GM10266 (cell line): ENCODE measurements at regions not wholly inside any gene's neighbourhood (a gene's known extent, or its start where the extent isn't known, plus 50 kb on each side); places are given as distances from the start of the nearest gene placed in this dataset.

Source experiments
- DNase-seq: peaks from one replicate; pipeline ENCODE4 v3.0.0; 2012; ENCODE audit errors: extremely low spot score
- TF ChIP-seq, protein P1 (sequence below): IDR thresholded peaks from 2 replicates; pipeline ENCODE4 v1.5.1; 2012; ENCODE audit warnings: mild to moderate bottlenecking, low read depth; ENCODE audit not compliant: control insufficient read depth, insufficient read depth; ENCODE audit errors: missing control alignments

DNA sequence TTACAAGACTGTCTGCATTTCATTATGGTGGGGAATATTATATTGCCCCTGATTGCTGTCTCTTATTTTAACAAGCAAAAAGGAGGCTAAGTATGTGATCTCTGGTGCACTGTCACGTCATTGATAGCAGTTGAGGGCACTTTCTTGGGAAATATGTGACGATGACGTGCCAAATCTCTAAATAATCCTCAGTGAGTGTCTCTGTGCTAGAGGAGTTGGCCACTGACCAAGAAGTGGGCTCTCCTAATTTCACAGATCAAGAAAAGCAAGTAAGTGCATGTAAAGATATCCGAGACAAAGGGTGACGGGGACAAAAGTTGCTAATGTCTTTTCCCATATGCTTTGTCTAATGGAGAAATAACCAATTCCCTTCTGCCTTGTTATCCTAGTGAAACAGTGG, 487.4 kb upstream of the TENM3 start:
- no peak for DNase-seq
- TF ChIP-seq, protein P1, sequence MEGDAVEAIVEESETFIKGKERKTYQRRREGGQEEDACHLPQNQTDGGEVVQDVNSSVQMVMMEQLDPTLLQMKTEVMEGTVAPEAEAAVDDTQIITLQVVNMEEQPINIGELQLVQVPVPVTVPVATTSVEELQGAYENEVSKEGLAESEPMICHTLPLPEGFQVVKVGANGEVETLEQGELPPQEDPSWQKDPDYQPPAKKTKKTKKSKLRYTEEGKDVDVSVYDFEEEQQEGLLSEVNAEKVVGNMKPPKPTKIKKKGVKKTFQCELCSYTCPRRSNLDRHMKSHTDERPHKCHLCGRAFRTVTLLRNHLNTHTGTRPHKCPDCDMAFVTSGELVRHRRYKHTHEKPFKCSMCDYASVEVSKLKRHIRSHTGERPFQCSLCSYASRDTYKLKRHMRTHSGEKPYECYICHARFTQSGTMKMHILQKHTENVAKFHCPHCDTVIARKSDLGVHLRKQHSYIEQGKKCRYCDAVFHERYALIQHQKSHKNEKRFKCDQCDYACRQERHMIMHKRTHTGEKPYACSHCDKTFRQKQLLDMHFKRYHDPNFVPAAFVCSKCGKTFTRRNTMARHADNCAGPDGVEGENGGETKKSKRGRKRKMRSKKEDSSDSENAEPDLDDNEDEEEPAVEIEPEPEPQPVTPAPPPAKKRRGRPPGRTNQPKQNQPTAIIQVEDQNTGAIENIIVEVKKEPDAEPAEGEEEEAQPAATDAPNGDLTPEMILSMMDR, result no peak

DNA sequence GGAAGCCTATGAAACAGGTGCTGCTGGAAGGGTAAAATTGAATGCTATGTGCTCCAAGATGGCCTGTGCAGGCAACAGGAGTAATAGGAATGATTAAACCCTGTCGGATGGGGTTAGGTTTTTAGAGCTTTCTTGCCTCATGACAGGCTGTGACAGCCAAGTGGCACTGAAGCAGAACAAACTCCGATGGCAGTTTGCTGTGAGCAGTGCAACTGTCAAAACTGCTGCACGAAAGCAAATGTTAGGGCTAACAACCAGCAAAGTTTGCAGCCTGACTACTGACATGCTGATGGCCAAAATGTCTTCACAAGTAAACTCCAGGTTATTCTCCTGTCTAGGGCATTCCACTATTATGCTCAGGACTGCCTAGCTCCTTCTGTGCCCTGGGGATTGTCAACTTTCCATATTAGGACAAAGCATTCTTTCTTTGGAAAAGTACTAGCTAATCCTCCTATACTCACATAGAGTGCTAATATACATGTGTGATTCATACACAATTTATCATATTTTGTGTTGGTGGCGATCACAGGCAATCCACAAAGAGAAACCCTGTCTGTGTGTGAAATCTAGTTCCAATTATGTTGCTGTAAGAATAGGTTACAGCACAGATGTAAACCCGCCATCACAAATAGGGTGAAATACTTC, 486.6 kb upstream of the TENM3 start:
- TF ChIP-seq, protein P1, result no peak
- DNase-seq, result no peak

DNA sequence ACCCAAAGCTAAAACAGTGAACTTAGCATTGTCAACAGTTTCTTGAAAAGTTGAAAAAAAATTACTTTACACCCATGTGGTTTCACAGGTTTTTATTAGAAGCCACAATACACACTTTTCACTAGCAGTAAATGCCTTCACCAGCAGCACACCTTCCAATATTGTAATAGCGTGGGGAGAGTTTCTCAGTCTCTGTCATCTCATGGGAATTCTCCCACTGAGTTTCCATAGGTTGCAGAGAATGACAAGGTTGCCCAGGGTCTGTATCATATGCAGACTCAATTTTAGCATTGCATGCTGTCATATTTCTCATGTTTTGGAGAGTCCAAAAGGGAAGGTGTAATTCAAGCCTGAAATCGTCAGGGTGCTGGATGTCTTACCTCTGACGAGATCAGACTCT, 486.1 kb upstream of the TENM3 start:
- TF ChIP-seq, protein P1, result no peak
- no peak for DNase-seq

DNA sequence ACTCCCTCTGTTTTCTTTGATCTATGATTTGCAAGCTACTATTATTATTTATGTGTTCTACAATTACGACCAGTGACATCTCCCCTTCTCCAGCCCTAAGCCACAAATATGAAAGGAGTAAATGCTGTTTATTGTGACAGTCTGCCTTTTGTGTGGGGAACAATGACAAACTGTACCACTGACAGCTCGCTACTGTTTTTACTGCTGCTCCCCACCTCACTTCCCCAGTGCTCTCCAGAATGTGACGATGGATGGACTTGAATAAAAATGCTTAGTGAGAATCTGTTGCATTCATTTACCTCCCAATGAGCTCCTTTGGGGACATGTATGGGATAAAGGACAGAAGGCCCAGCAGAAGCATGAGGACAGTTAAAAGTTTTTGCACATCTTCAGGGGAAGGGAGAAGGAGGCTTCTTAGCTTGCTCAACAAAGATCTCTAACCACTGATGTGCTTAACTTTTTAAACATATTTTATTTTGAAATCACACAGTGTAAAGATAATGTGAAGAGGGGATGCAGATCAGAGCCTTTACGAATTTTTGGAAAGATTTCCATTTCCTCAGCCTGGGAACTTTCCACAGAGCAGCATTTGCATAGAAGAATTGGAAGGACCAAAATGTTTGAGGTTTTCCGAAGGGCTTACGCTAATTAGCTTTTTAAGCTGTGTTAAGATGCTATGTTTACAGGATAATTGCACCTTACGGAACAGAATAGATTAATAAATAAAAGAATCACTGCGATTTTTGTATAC, 485.1 kb upstream of the TENM3 start:
- TF ChIP-seq, protein P1, result no peak
- no peak for DNase-seq

DNA sequence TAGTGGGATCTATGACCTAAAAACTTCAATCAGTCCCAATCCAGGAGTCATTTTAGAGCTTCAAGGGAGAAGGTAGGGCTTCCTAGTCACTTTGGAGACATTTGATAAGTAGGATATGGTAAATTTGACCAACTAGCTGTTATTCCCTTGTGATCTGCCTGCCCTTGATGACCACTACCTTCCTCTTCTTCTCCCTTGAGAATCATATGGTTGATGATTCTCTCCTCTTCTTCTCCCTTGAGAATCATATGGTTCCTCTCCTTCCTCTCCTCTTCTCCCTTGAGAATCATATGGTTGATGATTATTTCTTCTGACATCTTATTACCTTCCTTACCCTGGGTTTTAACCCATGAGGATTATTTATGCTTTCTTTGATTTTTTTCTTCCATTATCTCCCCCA, 482.6 kb upstream of the TENM3 start:
- DNase-seq, result no peak
- TF ChIP-seq, protein P1, result no peak

DNA sequence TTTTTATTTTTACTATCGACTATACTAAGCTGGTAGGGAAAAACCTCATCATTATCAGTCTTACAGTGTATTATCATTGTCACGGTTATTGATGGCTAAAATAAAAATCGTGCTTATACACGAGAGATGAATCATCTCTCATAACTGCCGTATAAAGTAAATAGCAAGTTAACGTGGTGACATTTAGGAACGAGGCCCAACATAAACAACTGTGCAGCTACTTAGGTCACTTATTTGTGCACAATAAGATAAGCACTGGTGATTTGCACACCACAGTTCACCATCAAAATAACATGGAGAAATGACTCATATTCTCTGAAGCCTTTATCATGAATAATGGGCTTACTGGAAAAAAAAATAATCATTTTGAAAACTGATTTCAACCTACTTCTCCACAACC, 482.0 kb upstream of the TENM3 start:
- TF ChIP-seq, protein P1, result no peak
- DNase-seq, result no peak

DNA sequence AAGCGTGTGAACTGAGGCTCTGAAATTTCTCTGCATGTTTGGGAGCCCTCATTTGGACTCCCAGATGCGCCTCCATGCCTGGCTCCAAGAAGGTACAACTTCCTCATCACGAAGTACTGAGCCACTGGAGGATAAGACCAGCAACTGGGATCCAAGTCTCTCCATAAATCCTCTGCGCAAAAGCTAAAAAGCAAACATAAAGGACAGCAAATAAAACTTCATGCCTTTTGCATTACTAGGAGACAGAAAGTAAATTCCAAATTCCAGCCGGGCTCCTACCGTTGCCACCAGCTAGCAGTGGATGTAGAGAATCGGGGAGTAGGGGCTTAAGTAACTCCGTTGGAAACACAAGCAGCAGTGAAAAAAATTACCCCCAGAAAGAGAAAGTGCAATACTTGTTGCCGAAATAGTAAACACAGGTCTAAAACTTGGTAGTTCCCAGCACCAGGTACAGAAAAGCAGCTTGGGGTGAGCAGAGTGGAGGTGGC, 477.1 kb upstream of the TENM3 start:
- no peak for DNase-seq
- TF ChIP-seq, protein P1, result no peak
